Frontal cortex (tissue), 3 donors: ENCODE measurements at regions not wholly inside any gene's neighbourhood (a gene's known extent, or its start where the extent isn't known, plus 50 kb on each side); places are given as distances from the start of the nearest gene placed in this dataset.

Experiments used
- DNase-seq, 2 donors: peaks; one replicate each; pipeline ENCODE4 v3.0.0; 2012; ENCODE audit warnings: low spot score in 2 of 2
- FAIRE-seq: peaks from 2 replicates; lab custom pipeline; 2012; peaks lifted over from hg19 to GRCh38; lab: Jason Lieb, UNC
- donor health status: control.
- donor health status: control.
- donor health status: control.

DNA sequence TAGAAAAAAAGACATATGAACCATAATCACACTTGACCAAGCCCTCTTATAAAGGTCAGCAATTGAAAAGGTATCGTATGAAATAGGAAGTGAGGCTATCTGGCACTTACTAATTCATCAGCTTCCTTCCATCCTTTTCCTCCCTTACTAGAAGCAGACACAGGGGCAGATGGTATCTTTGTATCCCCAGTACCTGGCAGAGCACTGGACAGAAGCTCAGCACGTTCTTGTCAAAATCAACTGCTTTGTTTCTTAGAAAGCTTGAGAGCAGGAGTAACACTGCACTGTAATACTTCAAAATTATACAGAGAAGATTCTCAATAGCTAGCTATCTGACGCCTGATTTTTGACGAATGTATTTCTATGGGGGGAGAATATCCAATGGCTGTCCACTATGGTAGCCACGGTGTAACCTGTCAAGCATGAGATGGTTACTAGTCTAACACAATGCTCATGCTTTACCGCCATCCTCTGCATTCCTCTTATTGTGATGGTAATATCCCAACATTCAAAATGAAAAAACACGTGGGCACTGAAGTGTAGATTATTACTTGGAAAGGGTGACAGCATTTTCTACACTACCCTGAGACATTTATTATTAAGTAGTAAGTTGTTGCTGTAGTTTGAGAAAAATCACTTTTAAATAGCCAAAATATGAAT, 175.6 kb downstream of the SIPA1L2 start:
- DNase-seq (no peak), FAIRE-seq (no peak)

DNA sequence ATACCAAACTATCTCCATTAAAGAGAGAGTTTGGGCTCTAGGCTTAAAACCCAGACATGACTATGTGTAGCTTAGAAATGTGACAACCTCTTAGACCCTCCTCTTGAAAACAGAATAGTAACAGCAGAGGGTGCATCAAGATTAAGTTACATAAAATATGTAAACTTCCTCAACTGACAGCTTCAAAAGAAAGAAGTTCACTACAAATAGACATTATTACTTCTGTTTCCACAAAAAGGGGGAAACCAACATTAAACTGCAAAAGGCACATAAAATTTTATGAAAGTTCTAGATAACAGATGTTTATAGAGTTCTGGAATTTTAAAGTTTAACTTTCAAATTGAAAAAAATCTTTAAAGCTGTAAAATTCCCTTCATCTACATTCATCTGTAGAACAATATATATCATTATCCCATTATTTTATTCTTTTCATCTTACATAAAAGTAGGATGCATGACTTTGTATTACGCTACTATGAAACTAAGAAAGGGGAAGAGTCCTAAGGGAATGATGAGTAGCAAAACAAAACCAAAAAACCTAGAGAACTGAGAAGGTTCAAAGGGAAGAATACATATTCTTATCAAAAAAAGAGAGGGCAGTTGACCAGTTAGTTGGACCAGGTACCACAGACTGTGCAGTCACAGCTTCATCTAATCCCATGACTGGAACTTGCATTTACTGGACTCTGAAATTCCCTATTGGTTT, 177.0 kb downstream of the SIPA1L2 start:
- DNase-seq = no peak
- no peak for FAIRE-seq

DNA sequence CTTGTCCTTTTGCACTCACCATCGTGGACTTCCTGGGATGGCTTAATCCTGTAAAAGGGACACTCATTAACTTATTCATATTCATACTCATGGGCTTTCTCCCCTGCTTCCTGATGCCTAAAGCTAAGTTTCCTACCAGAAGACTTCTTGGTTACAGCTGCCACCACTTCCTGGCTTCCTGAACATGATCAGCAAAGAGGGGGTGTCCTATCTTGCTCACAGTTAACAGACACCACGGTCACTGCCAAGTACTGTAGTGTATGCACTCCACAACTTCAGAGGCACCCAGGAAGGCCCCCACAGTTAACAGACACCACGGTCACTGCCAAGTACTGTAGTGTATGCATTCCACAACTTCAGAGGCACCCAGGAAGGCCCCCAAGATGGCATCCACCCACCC, 177.8 kb downstream of the SIPA1L2 start:
- FAIRE-seq (no peak), DNase-seq (no peak)

DNA sequence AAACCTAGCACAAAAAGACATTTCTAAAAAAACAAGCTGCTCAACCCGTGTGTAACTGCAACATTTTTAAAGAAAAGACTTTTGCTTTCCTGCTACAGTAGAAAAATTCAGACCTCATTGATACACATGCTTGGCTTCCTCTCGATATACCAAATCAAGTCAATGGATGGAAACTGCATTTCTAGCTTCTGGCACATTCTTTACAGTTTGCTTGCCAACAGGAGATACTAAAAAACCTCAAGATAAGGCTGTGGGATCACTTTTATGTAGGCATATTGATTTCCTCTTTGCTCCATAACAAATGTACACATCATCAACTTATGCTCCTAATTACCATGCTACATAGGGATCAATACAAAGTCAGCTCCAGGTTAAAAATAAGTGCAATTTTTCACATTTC, 178.4 kb downstream of the SIPA1L2 start:
- no peak for FAIRE-seq
- no peak for DNase-seq

DNA sequence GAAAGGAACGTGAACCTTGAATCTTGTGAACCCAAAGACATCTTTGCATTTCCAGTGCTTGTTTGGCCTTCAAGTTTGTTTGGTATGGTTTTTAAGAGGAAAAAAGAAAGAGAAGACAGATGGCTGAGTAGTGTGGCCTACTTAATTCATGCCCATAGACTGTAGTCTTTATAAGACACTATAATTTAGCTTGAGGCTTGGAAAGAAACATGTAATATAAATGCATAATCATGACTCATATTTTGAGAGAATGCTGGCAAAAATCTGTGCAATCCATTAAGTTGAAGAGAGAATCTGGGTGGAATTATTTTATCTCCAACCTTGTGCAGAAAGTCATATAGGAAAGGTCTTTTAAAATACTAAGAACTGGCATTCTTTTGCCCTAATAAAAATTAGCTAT, 179.3 kb downstream of the SIPA1L2 start:
- no peak for FAIRE-seq
- DNase-seq = no peak

DNA sequence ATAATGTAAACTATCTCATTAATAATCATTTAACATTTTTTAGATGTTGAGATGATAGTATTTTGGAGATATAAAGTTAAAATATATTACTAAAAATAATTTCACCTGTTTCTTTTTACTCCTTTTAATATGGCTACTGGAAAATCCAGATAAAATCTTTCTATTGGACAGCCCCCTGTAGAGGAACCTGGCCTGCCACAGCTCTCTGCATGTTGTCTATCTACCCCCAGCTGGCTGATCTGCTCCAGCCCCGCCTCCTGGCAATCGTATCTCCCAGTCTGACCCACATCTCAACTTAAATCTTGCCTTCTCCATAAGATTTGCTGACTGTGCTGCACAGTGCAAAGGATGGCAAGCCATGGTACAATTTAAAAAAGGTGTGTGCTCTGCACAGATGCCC, 182.8 kb downstream of the SIPA1L2 start:
- DNase-seq (no peak), FAIRE-seq (peak; percentile 52)

DNA sequence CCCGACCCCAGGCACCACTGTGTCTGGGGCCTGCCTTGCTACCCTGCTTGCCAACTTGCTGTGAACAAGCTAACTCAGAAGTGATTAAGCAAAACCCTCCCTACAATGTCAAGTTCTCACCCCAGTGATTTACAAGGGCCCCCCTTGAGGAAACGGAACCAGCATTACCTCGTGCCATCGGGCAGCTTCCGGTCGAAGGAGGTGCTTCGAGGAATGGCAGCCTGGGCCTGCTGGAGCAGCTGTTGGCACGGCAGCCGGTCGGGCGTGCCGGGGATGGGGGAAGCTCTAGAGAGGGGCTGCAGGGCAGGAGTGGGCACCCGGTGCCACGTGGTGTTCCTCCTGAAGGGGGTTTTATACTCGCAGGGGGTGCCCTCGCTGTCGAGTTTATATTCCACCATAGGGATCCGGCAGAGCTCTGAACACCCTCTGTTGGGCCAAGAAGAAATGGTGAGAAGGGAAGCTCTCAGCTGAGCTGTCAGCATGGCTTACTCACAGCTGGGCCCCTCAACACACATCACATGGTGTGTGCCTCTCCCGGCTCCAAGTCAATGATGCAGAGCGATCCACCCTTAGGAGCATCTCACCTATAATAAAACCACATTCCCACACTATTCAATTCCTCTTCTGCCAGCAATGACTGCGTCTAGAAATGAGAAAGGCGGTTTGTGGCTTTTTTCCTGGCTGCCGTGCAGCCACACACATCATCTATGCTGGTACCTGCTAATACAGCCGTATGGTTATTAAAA, 184.4 kb downstream of the SIPA1L2 start:
- FAIRE-seq = no peak
- no peak for DNase-seq

DNA sequence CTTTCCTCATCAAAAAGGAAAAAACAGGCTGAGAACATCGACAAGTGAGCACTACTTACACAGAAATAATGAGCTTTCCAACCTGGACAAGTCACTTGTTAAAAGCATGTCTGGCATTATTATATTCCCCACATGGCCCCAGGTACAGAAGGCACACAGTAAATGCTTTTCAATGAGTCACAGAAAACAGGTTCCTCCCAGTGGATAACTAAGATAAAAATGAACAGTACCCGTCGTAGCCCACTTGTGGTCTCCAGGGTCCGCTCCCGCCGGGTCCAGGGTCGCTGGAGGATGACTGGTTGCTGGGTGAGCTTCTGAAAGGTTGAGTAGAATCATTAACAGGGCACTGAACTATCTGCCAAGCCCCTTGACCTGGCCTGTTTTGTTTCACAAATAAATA, 186.6 kb downstream of the SIPA1L2 start:
- DNase-seq (no peak), FAIRE-seq (no peak)

DNA sequence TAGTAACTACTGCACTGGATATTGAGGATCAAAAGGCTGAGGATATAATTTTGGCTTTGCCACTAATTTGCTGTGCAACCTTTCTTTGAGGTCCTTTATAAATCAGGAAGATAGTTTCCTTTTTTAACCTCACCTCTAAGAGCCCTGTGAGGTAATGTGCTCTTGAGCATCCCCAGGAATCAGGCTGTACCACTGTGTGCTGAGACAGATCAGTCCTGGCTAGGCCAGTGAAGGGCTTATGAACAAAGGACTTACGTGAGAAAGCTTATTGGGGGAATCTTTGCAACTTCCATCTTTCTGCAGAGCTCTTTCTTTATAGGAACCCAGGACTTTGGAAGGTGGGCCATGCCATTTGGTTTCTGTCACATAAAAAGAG, 188.9 kb downstream of the SIPA1L2 start:
- no peak for FAIRE-seq
- DNase-seq = no peak

DNA sequence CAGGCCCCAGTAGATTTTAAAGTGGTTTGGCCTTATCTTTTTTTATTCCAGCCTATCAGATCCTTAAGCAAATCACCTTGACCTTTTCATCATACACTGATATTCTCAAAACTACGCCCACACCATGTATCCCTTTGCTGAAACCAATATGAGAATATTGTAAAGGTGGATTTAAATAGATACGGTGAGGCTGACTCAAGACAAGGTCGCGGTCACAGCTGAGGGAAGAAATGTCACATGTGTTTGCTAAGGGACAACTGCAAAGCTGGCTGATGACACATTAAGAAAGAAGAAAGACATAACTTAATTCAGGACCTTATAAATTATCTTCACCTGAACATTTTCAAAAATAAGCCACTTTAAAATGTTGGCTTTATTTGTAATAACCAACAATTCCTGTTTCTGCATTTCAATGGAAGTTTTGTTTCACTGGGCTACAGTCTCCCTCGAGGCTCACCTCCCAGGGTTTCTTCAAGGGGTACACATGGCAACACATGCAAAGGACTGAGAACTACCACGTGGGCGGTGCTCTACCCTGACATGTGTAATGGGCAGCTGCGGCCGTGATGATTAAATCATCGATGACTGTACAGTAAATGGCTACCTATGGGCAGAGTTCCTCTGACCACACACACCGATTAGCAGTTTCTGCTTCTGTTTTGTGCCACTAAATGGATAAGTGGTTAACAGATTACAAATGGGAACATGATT, 189.5 kb downstream of the SIPA1L2 start:
- FAIRE-seq = no peak
- no peak for DNase-seq

DNA sequence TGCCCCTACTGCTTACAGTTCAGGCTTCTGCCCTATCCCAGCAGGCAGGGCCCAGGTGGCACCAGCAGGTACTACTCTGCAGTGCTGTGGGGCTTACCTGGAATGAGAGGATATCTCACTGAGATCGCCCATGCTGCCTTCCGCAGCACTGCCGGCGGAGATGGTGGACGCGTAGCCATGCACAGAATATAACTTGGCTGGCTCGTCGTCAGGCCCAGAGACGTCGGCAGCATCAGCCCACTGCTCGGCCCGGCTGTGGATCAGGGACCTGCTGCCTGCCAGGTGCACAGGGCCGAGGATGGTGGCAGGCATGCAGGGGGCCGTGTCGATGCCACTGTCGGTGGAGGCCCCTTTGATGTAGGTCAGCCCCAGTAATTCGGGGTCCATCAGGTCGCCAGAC, 190.9 kb downstream of the SIPA1L2 start:
- DNase-seq (no peak), FAIRE-seq (no peak)

DNA sequence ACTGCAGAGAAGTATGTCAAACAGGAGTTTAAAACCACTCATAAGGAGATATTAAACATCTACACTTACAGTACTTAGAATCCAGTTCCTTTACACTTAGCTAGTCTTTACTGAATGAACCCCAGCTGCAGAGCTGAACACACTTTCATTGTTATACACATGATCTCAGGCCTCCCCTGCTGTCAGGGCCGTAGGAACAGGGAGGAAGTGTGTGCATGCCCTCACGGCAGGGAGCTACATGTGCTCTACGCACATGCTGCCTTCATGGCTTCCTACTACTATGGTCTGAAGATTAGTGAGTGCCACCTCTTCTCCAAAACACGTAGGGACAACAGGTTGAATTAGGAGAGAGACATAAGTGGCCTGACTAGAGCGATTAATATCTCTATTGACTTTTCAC, 191.5 kb downstream of the SIPA1L2 start:
- DNase-seq (no peak), FAIRE-seq (no peak)

DNA sequence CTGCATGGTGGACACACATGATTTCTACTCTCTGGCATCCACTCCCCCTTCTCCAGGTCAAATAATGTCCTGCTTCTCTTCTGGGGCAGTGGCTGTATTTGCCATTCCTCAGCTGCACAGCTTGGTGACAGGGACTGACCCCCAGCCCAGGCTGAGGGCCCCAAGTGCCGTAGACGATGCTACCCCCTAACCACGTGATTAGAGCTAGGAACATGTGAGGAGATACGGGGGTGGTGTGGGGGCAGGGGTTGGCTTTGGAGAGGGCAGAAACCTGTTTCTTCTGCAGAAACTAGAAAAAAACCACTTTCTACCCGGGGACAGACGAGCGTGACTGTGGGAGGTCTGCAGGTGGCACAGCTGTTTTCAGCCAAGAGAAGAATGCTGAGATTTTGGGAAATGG, 192.4 kb downstream of the SIPA1L2 start:
- FAIRE-seq = no peak
- no peak for DNase-seq

DNA sequence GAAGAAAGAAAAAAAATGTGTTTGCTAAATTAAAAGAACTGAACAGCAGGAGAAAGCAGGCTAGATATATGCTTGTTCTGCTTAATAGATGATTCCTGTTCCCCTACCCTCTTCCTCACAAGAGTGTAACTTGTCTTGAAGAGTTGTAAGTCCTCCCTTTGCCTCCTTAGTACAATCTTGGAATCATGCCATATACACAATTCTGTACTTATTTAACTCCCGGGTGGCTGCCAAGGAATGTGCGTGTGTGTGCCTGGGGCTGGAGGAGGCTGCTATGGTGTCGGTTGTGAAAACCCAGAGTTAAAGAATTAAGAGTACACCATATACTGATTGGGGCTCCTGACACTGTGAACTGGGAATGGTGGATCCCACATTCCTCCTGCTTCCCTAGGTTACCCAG, 194.2 kb downstream of the SIPA1L2 start:
- no peak for DNase-seq
- no peak for FAIRE-seq

DNA sequence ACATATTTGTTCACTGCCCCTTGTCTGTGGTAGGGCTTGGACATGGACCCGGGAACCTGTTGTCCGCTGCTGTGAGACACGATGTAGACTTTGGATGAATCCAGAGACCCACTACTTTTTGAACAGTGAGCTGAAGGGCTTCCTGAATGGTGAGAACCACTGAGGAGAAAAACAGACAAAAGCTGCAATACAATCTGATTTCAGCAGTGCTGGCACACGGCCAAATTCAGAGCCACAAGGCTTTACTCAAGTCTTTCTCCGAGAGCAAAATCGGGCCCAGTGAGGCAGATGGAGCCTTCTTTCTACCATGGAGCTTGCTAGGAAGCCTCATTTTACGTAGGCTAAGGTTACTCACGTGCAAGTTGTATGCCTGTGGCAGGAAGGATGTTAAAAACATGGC, 197.6 kb downstream of the SIPA1L2 start:
- FAIRE-seq (no peak), DNase-seq (no peak)

DNA sequence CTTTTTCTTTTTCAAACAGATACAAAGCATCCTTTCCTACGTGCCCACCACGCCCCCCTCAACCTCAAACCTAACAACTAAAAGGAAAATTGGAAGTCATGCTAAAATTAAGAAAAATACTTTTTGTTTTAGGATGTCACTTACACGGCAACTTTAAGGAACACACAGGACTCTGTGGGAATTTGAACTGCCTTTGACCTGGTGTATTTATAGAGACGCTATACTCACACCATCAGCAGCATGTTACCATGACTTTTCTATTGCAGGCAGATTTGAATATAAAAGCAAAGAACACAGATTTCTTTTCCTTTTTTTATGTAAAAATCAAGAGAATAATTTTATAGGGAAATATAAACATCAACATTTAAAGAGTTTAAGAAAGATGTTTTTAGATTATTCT, 198.2 kb downstream of the SIPA1L2 start:
- FAIRE-seq = no peak
- DNase-seq = no peak

DNA sequence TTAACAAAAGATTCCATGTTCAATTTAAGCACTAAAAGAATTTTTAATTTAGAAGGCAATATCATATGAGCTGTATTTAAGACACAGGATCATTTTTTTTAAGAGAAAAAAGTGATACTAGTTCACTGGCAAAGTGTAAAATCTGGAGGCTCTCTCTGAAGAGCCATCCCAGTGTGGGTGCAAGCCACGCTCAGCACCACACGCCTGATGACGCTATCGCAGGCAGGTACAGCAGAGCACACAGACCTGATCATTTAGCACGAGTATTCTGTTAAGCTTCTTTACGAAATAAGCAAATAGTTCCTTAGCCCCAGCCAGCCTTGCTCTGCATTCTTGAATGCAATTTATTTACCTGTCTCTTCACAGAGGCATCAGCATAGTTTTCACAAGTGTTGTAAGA, 198.6 kb downstream of the SIPA1L2 start:
- DNase-seq (no peak), FAIRE-seq (no peak)

DNA sequence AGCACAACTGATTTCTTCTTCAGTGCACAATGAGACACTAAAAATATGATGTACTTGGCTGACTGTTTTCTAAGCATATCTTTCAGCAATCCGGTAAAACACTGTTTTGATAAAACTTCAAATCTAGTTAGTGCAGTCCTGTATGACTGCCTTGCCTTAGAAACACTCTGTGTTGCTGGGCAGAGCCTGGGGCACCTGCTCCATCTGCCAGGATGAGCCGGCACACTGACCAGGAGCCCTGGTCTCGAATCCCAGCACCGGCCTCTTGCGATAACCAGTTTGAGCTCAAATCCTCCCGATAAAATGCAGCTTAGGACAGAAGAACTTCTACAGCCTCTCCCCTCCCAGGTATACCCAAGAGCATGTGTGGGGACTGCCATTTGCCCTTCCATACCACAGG, 199.5 kb downstream of the SIPA1L2 start:
- no peak for FAIRE-seq
- no peak for DNase-seq

DNA sequence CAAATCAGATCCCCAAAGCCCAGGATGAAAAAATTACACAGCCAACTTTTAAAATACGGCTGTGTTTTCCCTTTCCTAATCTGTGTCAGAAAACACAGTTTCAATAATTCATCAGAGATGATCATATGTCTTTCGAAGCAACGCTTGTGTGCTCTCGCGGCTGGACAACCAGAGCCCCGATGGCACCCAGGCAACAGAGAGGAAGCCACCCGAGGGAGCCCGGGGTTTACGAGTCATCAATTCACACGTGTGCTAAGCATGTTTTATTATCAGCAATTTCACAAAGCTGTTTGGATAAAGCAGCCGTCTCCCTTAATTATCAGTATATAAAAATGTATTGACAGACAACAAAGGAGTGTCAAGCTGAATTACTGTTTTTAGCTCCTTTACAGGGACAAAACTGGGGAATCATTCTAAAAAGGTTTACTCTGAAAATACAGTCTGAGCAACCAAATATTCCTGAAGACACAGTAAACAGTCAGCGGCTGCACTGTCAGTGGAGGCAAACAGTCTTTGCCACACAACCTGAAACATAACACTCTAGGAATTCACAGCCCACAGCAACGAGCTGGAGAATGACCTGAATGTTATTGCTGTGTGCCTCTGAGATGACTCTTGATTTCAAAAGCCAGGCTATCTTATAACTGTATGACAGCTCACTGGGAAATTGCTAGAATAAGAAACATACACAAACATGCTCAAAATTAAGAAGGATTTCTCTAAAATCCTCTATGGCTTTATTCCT, 201.0 kb downstream of the SIPA1L2 start:
- no peak for FAIRE-seq

DNA sequence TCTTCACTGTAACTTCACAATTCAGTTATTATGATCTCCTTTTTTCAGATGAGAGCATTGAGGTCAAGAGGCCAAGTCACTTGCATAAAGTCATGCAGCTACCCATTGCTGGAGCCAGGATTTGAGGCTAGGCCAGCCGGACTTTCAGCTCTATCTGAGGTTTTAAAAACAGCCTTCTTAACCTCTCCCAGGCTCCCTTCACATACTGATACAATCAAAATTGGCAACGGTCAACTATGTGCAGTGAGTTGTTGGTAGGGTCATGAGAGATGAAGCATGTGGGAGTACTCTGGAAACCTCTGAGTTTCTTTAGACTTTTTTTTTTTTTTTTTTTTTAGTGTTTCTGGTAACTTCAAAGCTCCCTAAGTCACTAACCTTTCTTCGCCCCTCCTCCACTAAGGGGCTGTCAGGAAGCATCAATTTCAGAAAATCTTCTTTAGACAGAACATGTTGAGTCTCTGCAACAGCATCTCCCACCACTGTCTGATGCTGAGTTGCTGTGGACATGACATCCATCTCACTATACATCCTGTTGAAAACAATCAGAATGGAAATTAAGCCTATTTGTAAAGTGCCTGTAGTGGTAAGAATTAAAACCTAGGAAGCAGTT, 201.8 kb downstream of the SIPA1L2 start:
- FAIRE-seq = no peak
- DNase-seq = no peak

More for the DNA sequence above, 201.0 kb downstream of the SIPA1L2 start:
- DNase-seq = no peak
